Kidney (tissue), 13 donors: ENCODE measurements at regions not wholly inside any gene's neighbourhood (a gene's known extent, or its start where the extent isn't known, plus 50 kb on each side); places are given as distances from the start of the nearest gene placed in this dataset.

Source experiments
- DNase-seq, 5 donors: peaks; one replicate each; pipeline ENCODE4 v3.0.0-alpha.2; 2013 to 2020
- FAIRE-seq: peaks from 2 replicates; lab custom pipeline; 2012; peaks lifted over from hg19 to GRCh38; lab: Jason Lieb, UNC
- H3K27ac ChIP-seq, 2 donors: one replicate each; pipeline ENCODE4 v1.7.0; 2013; ENCODE audit warnings: low read depth in 2 of 2, low read length in 2 of 2, inconsistent platforms in 1 of 2
- H3K27me3 ChIP-seq: one replicate; pipeline ENCODE4 v1.7.1; 2013; ENCODE audit warnings: low read length, inconsistent platforms; ENCODE audit not compliant: control insufficient read depth, insufficient read depth
- H3K36me3 ChIP-seq, 3 donors: one replicate each; pipeline versions ENCODE4 v1.7.0 to v1.7.1; 2013; ENCODE audit warnings: low read length in 3 of 3, control low read depth in 1 of 3, inconsistent platforms in 1 of 3; ENCODE audit not compliant: insufficient read depth in 3 of 3, control insufficient read depth in 2 of 3
- H3K4me1 ChIP-seq, 3 donors: one replicate each; pipeline versions ENCODE4 v1.7.0 to v1.7.1; 2013; ENCODE audit warnings: low read length in 3 of 3, inconsistent platforms in 1 of 3, low read depth in 1 of 3; ENCODE audit not compliant: control insufficient read depth in 2 of 3, insufficient read depth in 2 of 3
- H3K4me3 ChIP-seq, 3 donors: one replicate each; pipeline versions ENCODE4 v1.7.0 to v1.8.1; 2013; ENCODE audit warnings: low read length in 3 of 3, control low read depth in 1 of 3, inconsistent platforms in 1 of 3
- H3K9ac ChIP-seq, 3 donors: one replicate each; pipeline versions ENCODE4 v1.7.0 to v1.7.1; 2013; ENCODE audit warnings: low read length in 3 of 3, control low read depth in 1 of 3, inconsistent platforms in 1 of 3
- H3K9me3 ChIP-seq, 3 donors: one replicate each; pipeline versions ENCODE4 v1.7.0 to v1.7.1; 2013; ENCODE audit warnings: low read length in 3 of 3, control low read depth in 1 of 3, inconsistent platforms in 1 of 3; ENCODE audit not compliant: control insufficient read depth in 2 of 3, insufficient read depth in 1 of 3
- intact Hi-C: fragments of 100-400 bp; cut with DNase I; formaldehyde crosslinking; loops from one replicate; pipeline ENCODE4 v1.11.1; 2022
- TF ChIP-seq, protein P1 (sequence below): IDR thresholded peaks from 3 replicates; pipeline ENCODE4 v1.5.1; 2012; ENCODE audit warnings: mild to moderate bottlenecking, moderate library complexity, borderline replicate concordance; ENCODE audit not compliant: insufficient read depth; ENCODE audit errors: extremely low read depth
- donor health status: control.
- donor health status: control.
- donor health status: control.
- donor health status: control.
- donor health status: control.
- donor health status: DM: yes; HTN: yes; CAD: no.
- donor health status: Normal renal cell carcinoma (clear cell type).

DNA sequence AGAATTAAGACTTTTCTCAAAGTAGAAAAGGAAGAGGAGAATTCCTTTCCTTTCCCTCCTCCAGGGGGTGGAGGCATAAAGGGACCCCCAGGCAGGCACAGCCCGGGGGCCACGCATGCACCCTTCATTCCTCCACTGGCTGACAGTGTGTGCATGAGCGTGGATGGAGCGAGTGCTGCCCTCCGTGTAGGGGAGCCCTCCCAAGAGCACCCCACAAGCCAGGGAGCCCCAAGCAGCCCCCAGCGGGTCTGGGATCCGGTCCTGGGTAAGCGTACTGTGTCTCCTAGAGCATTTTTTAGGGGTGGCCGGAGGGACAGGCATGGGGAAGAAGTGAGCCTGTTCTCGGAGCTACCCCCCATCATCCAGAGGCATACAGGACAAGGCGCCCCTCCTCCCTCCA is 120.5 kb downstream of the SIK1 start:
- Histone ChIP-seq H3K27me3 (no peaks in the 10 kb centered on the region), H3K4me1 (peaks cover 0 to 14% (median 12%) of the 10 kb centered on the region in 3 donors), H3K9ac (no peak overlapping the region), H3K36me3 (no peaks in the 10 kb centered on the region), H3K27ac (no peak overlapping the region), H3K9me3 (no peaks in the 10 kb centered on the region), H3K4me3 (no peak overlapping the region)
- DNase-seq: peak in 1 of 5 donors; percentile 28
- intact Hi-C loops: no loop called here
- FAIRE-seq: no peak
- TF ChIP-seq, protein P1, sequence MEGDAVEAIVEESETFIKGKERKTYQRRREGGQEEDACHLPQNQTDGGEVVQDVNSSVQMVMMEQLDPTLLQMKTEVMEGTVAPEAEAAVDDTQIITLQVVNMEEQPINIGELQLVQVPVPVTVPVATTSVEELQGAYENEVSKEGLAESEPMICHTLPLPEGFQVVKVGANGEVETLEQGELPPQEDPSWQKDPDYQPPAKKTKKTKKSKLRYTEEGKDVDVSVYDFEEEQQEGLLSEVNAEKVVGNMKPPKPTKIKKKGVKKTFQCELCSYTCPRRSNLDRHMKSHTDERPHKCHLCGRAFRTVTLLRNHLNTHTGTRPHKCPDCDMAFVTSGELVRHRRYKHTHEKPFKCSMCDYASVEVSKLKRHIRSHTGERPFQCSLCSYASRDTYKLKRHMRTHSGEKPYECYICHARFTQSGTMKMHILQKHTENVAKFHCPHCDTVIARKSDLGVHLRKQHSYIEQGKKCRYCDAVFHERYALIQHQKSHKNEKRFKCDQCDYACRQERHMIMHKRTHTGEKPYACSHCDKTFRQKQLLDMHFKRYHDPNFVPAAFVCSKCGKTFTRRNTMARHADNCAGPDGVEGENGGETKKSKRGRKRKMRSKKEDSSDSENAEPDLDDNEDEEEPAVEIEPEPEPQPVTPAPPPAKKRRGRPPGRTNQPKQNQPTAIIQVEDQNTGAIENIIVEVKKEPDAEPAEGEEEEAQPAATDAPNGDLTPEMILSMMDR: no peak

DNA sequence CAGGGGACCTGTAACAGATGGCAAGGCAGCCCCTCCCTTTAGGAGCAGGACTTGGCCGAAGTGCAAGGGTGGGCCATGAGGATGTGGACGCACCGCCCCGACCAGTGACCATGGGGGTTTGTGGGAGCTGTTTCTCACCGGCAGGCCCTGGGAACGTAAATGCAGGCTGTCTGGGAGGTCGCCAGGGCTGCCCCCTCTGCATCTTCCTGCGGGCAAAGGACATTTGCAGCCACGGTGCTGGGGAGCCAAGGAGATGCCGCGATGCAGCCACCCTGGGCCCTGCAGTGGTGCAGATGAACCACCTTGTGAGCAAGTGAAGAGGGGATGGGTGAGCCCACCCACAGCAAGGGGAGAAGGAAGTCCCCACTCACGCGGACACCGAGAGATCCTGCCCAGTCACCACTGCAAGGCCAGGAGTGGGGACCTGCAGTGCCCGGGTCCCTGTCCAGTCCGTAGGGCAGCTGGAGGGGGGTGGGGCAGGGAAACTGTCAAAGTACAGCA is 121.1 kb downstream of the SIK1 start:
- no peak overlapping the region for H3K27ac ChIP-seq
- no peak for FAIRE-seq
- H3K9me3 ChIP-seq: no peaks in the 10 kb centered on the region
- H3K4me1 ChIP-seq: peaks cover 0 to 12% (median 9%) of the 10 kb centered on the region in 3 donors
- intact Hi-C loops: no loop called here
- peak in 2 of 5 donors; percentile 40 to 57 for DNase-seq
- H3K27me3 ChIP-seq: no peaks in the 10 kb centered on the region
- no peak overlapping the region for H3K9ac ChIP-seq
- TF ChIP-seq, protein P1: no peak
- H3K4me3 ChIP-seq: no peak overlapping the region
- H3K36me3 ChIP-seq: no peaks in the 10 kb centered on the region

DNA sequence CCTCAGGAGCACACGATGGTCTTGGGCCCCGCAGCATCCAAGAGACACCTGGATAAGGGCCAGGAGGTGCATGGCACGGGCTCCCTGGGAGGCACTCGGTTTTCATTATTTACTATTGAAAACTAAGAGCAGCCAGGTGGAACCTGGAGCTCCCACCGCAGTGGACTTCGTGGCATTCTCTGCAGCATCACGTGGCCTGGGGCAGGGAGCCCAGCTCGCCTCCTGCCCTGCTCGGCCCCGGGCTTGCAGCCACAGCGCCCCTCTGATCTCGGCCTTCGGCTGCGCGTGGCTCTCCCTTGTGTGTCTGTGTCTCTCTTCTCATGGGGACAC is 121.6 kb downstream of the SIK1 start:
- Histone ChIP-seq H3K9ac (no peak overlapping the region), H3K4me1 (peaks cover 0 to 12% (median 11%) of the 10 kb centered on the region in 3 donors), H3K27ac (no peak overlapping the region), H3K9me3 (no peaks in the 10 kb centered on the region), H3K27me3 (no peaks in the 10 kb centered on the region), H3K4me3 (no peak overlapping the region), H3K36me3 (no peaks in the 10 kb centered on the region)
- TF ChIP-seq, protein P1: no peak
- intact Hi-C loops: no loop called here
- no peak for FAIRE-seq
- DNase-seq: peak in 2 of 5 donors; percentile 34 to 59
